ENCODE measurements at regions not wholly inside any gene's neighbourhood (a gene's known extent, or its start where the extent isn't known, plus 50 kb on each side); places are given as distances from the start of the nearest gene placed in this dataset.

- no TSS peak for BruUV-seq (replicated peaks)
- CTCF ChIA-PET: no interaction called here
- POLR2A ChIA-PET: no interaction called here
Measured at GRCh38 chr2:2640818-2641217, 309.7 kb upstream of the MYT1L start.

More at GRCh38 chr2:2640818-2641217, 309.7 kb upstream of the MYT1L start:
- no peak for TF ChIP-seq SRF (IDR thresholded peaks at IDR 0.05; ENCODE audit: low read depth)
- no peak for TF ChIP-seq FOSL1 (IDR thresholded peaks at IDR 0.05; ENCODE audit: low read depth)
- TF ChIP-seq SP1 (IDR thresholded peaks at IDR 0.05; ENCODE audit: low read depth): no peak
- no peak for TF ChIP-seq JUND (IDR thresholded peaks at IDR 0.05)
- TF ChIP-seq POLR2A (IDR thresholded peaks at IDR 0.05; ENCODE audit: borderline replicate concordance, extremely low read depth, insufficient read depth, insufficient read length): no peak
- TF ChIP-seq ELF1 (IDR thresholded peaks at IDR 0.05; ENCODE audit: borderline replicate concordance, low read depth): no peak
- no peak for TF ChIP-seq TCF7L2 (IDR thresholded peaks at IDR 0.05; ENCODE audit: borderline replicate concordance, extremely low read depth, insufficient read depth, insufficient read length)
- no peak for TF ChIP-seq SIN3A (IDR thresholded peaks at IDR 0.05; ENCODE audit: low read depth)
- no peak for TF ChIP-seq REST (IDR thresholded peaks at IDR 0.05; ENCODE audit: low read depth)
- H4K20me1 ChIP-seq (ENCODE audit: insufficient read depth): no peaks in the 10 kb centered on the region
- H3K4me2 ChIP-seq (ENCODE audit: low read length): no peak overlapping the region
- no peaks in the 10 kb centered on the region for H3K36me3 ChIP-seq (ENCODE audit: control insufficient read depth in 1 of 2, insufficient read depth in 2 of 2, low read length in 2 of 2)
- no peaks in the 10 kb centered on the region for H3K79me2 ChIP-seq (ENCODE audit: insufficient read depth, low read length)
- RAD21 ChIA-PET (ENCODE audit: low non-redundant PET in 1 of 2, low total read pairs in 2 of 2, uncharacterized antibody in 2 of 2, unreplicated experiment in 2 of 2): no interaction called here
- no peak for DNase-seq (ENCODE audit: low read depth, low spot score)
- intact Hi-C loops (cut with micrococcal nuclease): no loop called here
- no peaks in the 10 kb centered on the region for H3K9me2 ChIP-seq (ENCODE audit: insufficient read depth)
- H3K27ac ChIP-seq (ENCODE audit: low read depth, low read length): no peak overlapping the region
- ATAC-seq: no peak
- no peaks in the 10 kb centered on the region for H3K27me3 ChIP-seq (ENCODE audit: insufficient read depth, low read length)
- no peak overlapping the region for H2AFZ ChIP-seq (ENCODE audit: low read depth, low read length, poor library complexity, severe bottlenecking)
- H3K4me1 ChIP-seq (ENCODE audit: control insufficient read depth in 1 of 2, insufficient read depth in 2 of 2, low read length in 2 of 2): no peaks in the 10 kb centered on the region
- H3K4me3 ChIP-seq (replicated peaks in 1 of 2; ENCODE audit: low read depth in 1 of 2, low read length in 2 of 2): no peak overlapping the region
- no peak overlapping the region for H3K9ac ChIP-seq (ENCODE audit: low read length)
- no peaks in the 10 kb centered on the region for H3K9me3 ChIP-seq (ENCODE audit: control insufficient read depth in 1 of 2, insufficient read depth in 1 of 2, low read depth in 1 of 2, low read length in 2 of 2)

Measured in HCT116 (cell line).